Fibroblast of peridontal ligament (primary cell): ENCODE measurements at regions not wholly inside any gene's neighbourhood (a gene's known extent, or its start where the extent isn't known, plus 50 kb on each side); places are given as distances from the start of the nearest gene placed in this dataset.
"Not testable (repeated sequence)": the region's sequence is repeated elsewhere in the genome, so short reads cannot be mapped to it uniquely, and the experiment has no call there.

Experiments used
- DNase-seq: peaks from one replicate; pipeline ENCODE4 v3.0.0-alpha.2; 2010; ENCODE audit errors: extremely low read depth

GRCh38 chr18:78268226-78268988, 711.2 kb upstream of the SALL3 start:
- no peak for DNase-seq

GRCh38 chr18:78271790-78272189, 707.8 kb upstream of the SALL3 start:
- no peak for DNase-seq

- no peak for DNase-seq
Observed at GRCh38 chr18:78273876-78274275, 705.7 kb upstream of the SALL3 start.

- DNase-seq = not testable (repeated sequence)
Observed at GRCh38 chr18:78283425-78283824, 696.2 kb upstream of the SALL3 start.

- DNase-seq = no peak
Observed at GRCh38 chr18:78292618-78293380, 686.8 kb upstream of the SALL3 start.

GRCh38 chr18:78293540-78293939, 686.1 kb upstream of the SALL3 start:
- DNase-seq = no peak

- DNase-seq = no peak
Observed at GRCh38 chr18:78293940-78294541, 685.6 kb upstream of the SALL3 start.

- no peak for DNase-seq
Observed at GRCh38 chr18:78295262-78295661, 684.4 kb upstream of the SALL3 start.

GRCh38 chr18:78296166-78296565, 683.5 kb upstream of the SALL3 start:
- DNase-seq = no peak

- DNase-seq = no peak
Observed at GRCh38 chr18:78297048-78297447, 682.6 kb upstream of the SALL3 start.

GRCh38 chr18:78303519-78304191, 676.0 kb upstream of the SALL3 start:
- DNase-seq = no peak

GRCh38 chr18:78304192-78305164, 675.1 kb upstream of the SALL3 start:
- no peak for DNase-seq

- DNase-seq = no peak
Observed at GRCh38 chr18:78305789-78306188, 673.8 kb upstream of the SALL3 start.

- DNase-seq = no peak
Observed at GRCh38 chr18:78309307-78309706, 670.3 kb upstream of the SALL3 start.

GRCh38 chr18:78309924-78310323, 669.7 kb upstream of the SALL3 start:
- DNase-seq = no peak

GRCh38 chr18:78319264-78319663, 660.4 kb upstream of the SALL3 start:
- no peak for DNase-seq

GRCh38 chr18:78319961-78320360, 659.7 kb upstream of the SALL3 start:
- DNase-seq = no peak

- DNase-seq = no peak
Observed at GRCh38 chr18:78321402-78321801, 658.2 kb upstream of the SALL3 start.

GRCh38 chr18:78323453-78324197, 656.0 kb upstream of the SALL3 start:
- no peak for DNase-seq

- no peak for DNase-seq
Observed at GRCh38 chr18:78327643-78328042, 652.0 kb upstream of the SALL3 start.
